IMR-90 (cell line): ENCODE measurements at regions not wholly inside any gene's neighbourhood (a gene's known extent, or its start where the extent isn't known, plus 50 kb on each side); places are given as distances from the start of the nearest gene placed in this dataset.

ENCODE experiments used
- ATAC-seq: fragments of 200-7000 bp; cut with Tn5 transposase; 2 replicates; pipeline ENCODE4 v1.9.1; 2020; ENCODE audit warnings: low read depth, mild to moderate bottlenecking, moderate library complexity
- BruUV-seq: library from RNA; stranded (reverse); fragments of 400-500 nt; replicated peaks from 2 replicates; lab custom pipeline; 2021; lab: Mats Ljungman, UMichigan
- CTCF ChIA-PET: fragments of 300-600 bp; formaldehyde crosslinking; extraction: SDS; loops from one replicate; lab custom pipeline; 2021; ENCODE audit warnings: antibody characterized with exemption; lab: Yijun Ruan, JAX
- POLR2A ChIA-PET: fragments of 300-600 bp; sonication (Branson Sonifier 250); formaldehyde crosslinking; loops from one replicate; lab custom pipeline; 2022; ENCODE audit warnings: antibody characterized with exemption; ENCODE audit not compliant: unreplicated experiment; lab: Charles Lee
- DNase-seq: peaks from one replicate; pipeline ENCODE4 v3.0.0; 2013
- H2AFZ ChIP-seq: replicated peaks from 2 replicates; pipeline ENCODE3; 2013; ENCODE audit warnings: low read length, mild to moderate bottlenecking; ENCODE audit not compliant: poor library complexity
- H2AK5ac ChIP-seq: 2 replicates; pipeline ENCODE4 v1.6.1; 2013; ENCODE audit warnings: low read depth, low read length, inconsistent platforms
- H2AK9ac ChIP-seq: replicated peaks from 2 replicates; pipeline ENCODE3; 2013; ENCODE audit warnings: mild to moderate bottlenecking, low read depth, low read length, moderate library complexity; ENCODE audit not compliant: poor library complexity
- H2BK120ac ChIP-seq: 2 replicates; pipeline ENCODE4 v1.6.1; 2013; ENCODE audit warnings: low read depth, low read length, inconsistent platforms
- H2BK15ac ChIP-seq: 3 replicates; pipeline ENCODE4 v1.6.1; 2013; ENCODE audit warnings: low read depth, low read length, inconsistent platforms
- H2BK20ac ChIP-seq: 2 replicates; pipeline ENCODE4 v1.6.1; 2013; ENCODE audit warnings: low read depth, mild to moderate bottlenecking, inconsistent platforms, low read length, moderate library complexity
- H2BK5ac ChIP-seq: 2 replicates; pipeline ENCODE4 v1.6.1; 2013; ENCODE audit warnings: mild to moderate bottlenecking, low read depth, low read length, inconsistent platforms; ENCODE audit not compliant: poor library complexity, severe bottlenecking
- H3K14ac ChIP-seq: replicated peaks from 2 replicates; pipeline ENCODE4 v1.6.1; 2013; ENCODE audit warnings: low read depth, low read length, inconsistent platforms
- H3K18ac ChIP-seq: 2 replicates; pipeline ENCODE4 v1.6.1; 2013; ENCODE audit warnings: low read depth, low read length, control low read depth
- H3K23ac ChIP-seq: 2 replicates; pipeline ENCODE4 v1.6.1; 2013; ENCODE audit warnings: low read depth, low read length, inconsistent platforms
- H3K27ac ChIP-seq: 2 replicates; pipeline ENCODE4 v1.5.1; 2013; ENCODE audit warnings: mild to moderate bottlenecking, control low read depth, low read length; ENCODE audit not compliant: insufficient read depth
- H3K27me3 ChIP-seq: 2 replicates; pipeline ENCODE4 v1.6.1; 2013; ENCODE audit warnings: low read length; ENCODE audit not compliant: control insufficient read depth, insufficient read depth
- H3K36me3 ChIP-seq: 2 replicates; pipeline ENCODE4 v1.6.1; 2013; ENCODE audit warnings: low read length, mixed read lengths; ENCODE audit not compliant: control insufficient read depth, insufficient read depth
- H3K4ac ChIP-seq: 2 replicates; pipeline ENCODE4 v1.6.1; 2013; ENCODE audit warnings: low read depth, low read length, inconsistent platforms
- H3K4me1 ChIP-seq: 2 replicates; pipeline ENCODE4 v1.6.1; 2013; ENCODE audit warnings: low read length, mixed read lengths; ENCODE audit not compliant: control insufficient read depth, insufficient read depth
- H3K4me2 ChIP-seq: 2 replicates; pipeline ENCODE4 v1.6.1; 2013; ENCODE audit warnings: low read depth, mild to moderate bottlenecking, control low read depth, low read length, moderate library complexity
- H3K4me3 ChIP-seq: 2 replicates; pipeline ENCODE4 v1.5.1; 2013; ENCODE audit warnings: low read depth, mild to moderate bottlenecking, control low read depth, low read length, moderate library complexity; ENCODE audit not compliant: insufficient read depth
- H3K56ac ChIP-seq: 2 replicates; pipeline ENCODE4 v1.6.1; 2013; ENCODE audit warnings: low read length, inconsistent platforms; ENCODE audit not compliant: insufficient read depth; ENCODE audit errors: extremely low read depth
- H3K79me1 ChIP-seq, 2 experiments: 2 replicates each; pipeline ENCODE4 v1.6.1; 2013; ENCODE audit warnings: low read length in 2 of 2, inconsistent platforms in 1 of 2, low read depth in 1 of 2
- H3K9ac ChIP-seq: 2 replicates; pipeline ENCODE4 v1.6.1; 2013; ENCODE audit warnings: low read depth, low read length, control low read depth
- H3K9me1 ChIP-seq: 2 replicates; pipeline ENCODE4 v1.6.1; 2013; ENCODE audit warnings: low read length, inconsistent platforms; ENCODE audit not compliant: insufficient read depth
- H3K9me3 ChIP-seq: 2 replicates; pipeline ENCODE4 v1.6.1; 2013; ENCODE audit warnings: low read length; ENCODE audit not compliant: control insufficient read depth, insufficient read depth
- H4K20me1 ChIP-seq: 2 replicates; pipeline ENCODE4 v1.6.1; 2013; ENCODE audit warnings: low read length, inconsistent platforms; ENCODE audit not compliant: insufficient read depth
- H4K5ac ChIP-seq: 2 replicates; pipeline ENCODE4 v1.6.1; 2013; ENCODE audit warnings: mild to moderate bottlenecking, low read depth, low read length, control low read depth
- H4K8ac ChIP-seq, 2 experiments: 2 replicates each; pipeline ENCODE4 v1.6.1; 2013; ENCODE audit warnings: low read depth in 2 of 2, low read length in 2 of 2, control low read depth in 1 of 2, inconsistent platforms in 1 of 2
- H4K91ac ChIP-seq: 2 replicates; pipeline ENCODE4 v1.6.1; 2013; ENCODE audit warnings: low read depth, low read length, inconsistent platforms; ENCODE audit not compliant: insufficient read depth
- BHLHE40 ChIP-seq: fragments of 150-350 bp; IDR thresholded peaks from 2 replicates; pipeline ENCODE4 v1.6.1; 2016; ENCODE audit warnings: mild to moderate bottlenecking, low read depth, low read length
- CEBPB ChIP-seq: IDR thresholded peaks from 2 replicates; pipeline ENCODE4 v1.6.1; 2012; ENCODE audit warnings: low read depth, low read length, improper control_type of control experiment
- CHD1 ChIP-seq: IDR thresholded peaks from 2 replicates; pipeline ENCODE4 v1.6.1; 2012; ENCODE audit warnings: low read depth, low read length, improper control_type of control experiment
- CTCF ChIP-seq: conservative IDR thresholded peaks from 2 replicates; pipeline ENCODE4 v1.5.1; 2012; ENCODE audit warnings: mild to moderate bottlenecking, low read depth, low read length, improper control_type of control experiment
- FOS ChIP-seq: fragments of 150-350 bp; IDR thresholded peaks from 2 replicates; pipeline ENCODE4 v1.6.1; 2016; ENCODE audit warnings: low read depth, low read length
- MAFK ChIP-seq: IDR thresholded peaks from 2 replicates; pipeline ENCODE4 v1.6.1; 2012; ENCODE audit warnings: low read depth, low read length, improper control_type of control experiment
- MAZ ChIP-seq: IDR thresholded peaks from 2 replicates; pipeline ENCODE4 v1.6.1; 2012; ENCODE audit warnings: low read depth, mild to moderate bottlenecking, low read length, improper control_type of control experiment, moderate library complexity, borderline replicate concordance
- MXI1 ChIP-seq: IDR thresholded peaks from 2 replicates; pipeline ENCODE4 v1.6.1; 2012; ENCODE audit warnings: low read depth, mild to moderate bottlenecking, low read length, moderate library complexity, borderline replicate concordance
- NFE2L2 ChIP-seq: fragments of 150-350 bp; IDR thresholded peaks from 2 replicates; pipeline ENCODE4 v1.6.1; 2016; ENCODE audit warnings: low read depth, mild to moderate bottlenecking, low read length
- POLR2A ChIP-seq: IDR thresholded peaks from 2 replicates; pipeline ENCODE4 v1.6.1; 2012; ENCODE audit warnings: mild to moderate bottlenecking, low read depth, low read length
- RAD21 ChIP-seq: IDR thresholded peaks from 2 replicates; pipeline ENCODE4 v1.6.1; 2012; ENCODE audit warnings: low read length, improper control_type of control experiment
- RCOR1 ChIP-seq: IDR thresholded peaks from 2 replicates; pipeline ENCODE4 v1.6.1; 2012; ENCODE audit warnings: mild to moderate bottlenecking, low read length, improper control_type of control experiment; ENCODE audit not compliant: insufficient replicate concordance
- RFX5 ChIP-seq: IDR thresholded peaks from 2 replicates; pipeline ENCODE4 v1.8.0; 2012; ENCODE audit warnings: low read depth, mild to moderate bottlenecking, low read length, moderate library complexity
- SMC3 ChIP-seq: fragments of 150-350 bp; IDR thresholded peaks from 2 replicates; pipeline ENCODE4 v1.6.1; 2016; ENCODE audit warnings: low read depth, mild to moderate bottlenecking, antibody characterized with exemption, low read length, moderate library complexity
- WGBS, 2 experiments: methylation state at CpG; one replicate each; pipeline versions ENCODE4 v1.1.5 to v1.1.7; 2013; ENCODE audit warnings: missing lambda C conversion rate in 2 of 2; ENCODE audit not compliant: insufficient read length in 1 of 2; ENCODE audit errors: extremely low coverage in 2 of 2; 5-methylcytosine and 5-hydroxymethylcytosine counted together
- dilution Hi-C: fragments of 300-500 bp; cut with HindIII; formaldehyde crosslinking; loops from one replicate; pipeline ENCODE4 v1.14.3; 2018; ENCODE audit warnings: low sequenced_read_pairs; ENCODE audit not compliant: unreplicated experiment
- in situ Hi-C: fragments of 300-500 bp; cut with MboI; formaldehyde crosslinking; loops from 3 replicates; pipeline ENCODE4 v1.14.3; 2019; ENCODE audit warnings: low sequenced_read_pairs, inconsistent platforms, mixed read lengths
- intact Hi-C: fragments of 100-400 bp; cut with micrococcal nuclease; formaldehyde crosslinking; loops from 2 replicates; pipeline ENCODE4 v1.10.0; 2022
- TF ChIP-seq, protein P1 (sequence below): fragments of 150-350 bp; IDR thresholded peaks from 2 replicates; pipeline ENCODE4 v1.6.1; 2016; ENCODE audit warnings: low read depth, mild to moderate bottlenecking, low read length, moderate library complexity, borderline replicate concordance
- TF ChIP-seq, protein P2 (sequence below): fragments of 150-350 bp; IDR thresholded peaks from 2 replicates; pipeline ENCODE4 v1.6.1; 2017; ENCODE audit warnings: mild to moderate bottlenecking, antibody characterized with exemption, low read length, low read depth

- Histone ChIP-seq H2AK5ac (no peak overlapping the region), H3K27ac (no peak overlapping the region), H3K4me1 (no peaks in the 10 kb centered on the region), H2BK20ac (no peak overlapping the region), H3K14ac (no peak overlapping the region), H4K20me1 (no peaks in the 10 kb centered on the region), H3K27me3 (no peaks in the 10 kb centered on the region), H4K5ac (no peak overlapping the region), H3K9me3 (no peaks in the 10 kb centered on the region), H3K36me3 (no peaks in the 10 kb centered on the region), H3K79me1 (no peaks in the 10 kb centered on the region), H2BK120ac (no peak overlapping the region), H4K8ac (no peak overlapping the region), H3K4ac (no peak overlapping the region), H2BK15ac (no peak overlapping the region), H3K9me1 (no peaks in the 10 kb centered on the region), H3K18ac (no peak overlapping the region), H3K23ac (no peak overlapping the region), H2AK9ac (no peak overlapping the region), H3K4me3 (no peak overlapping the region), H2AFZ (no peak overlapping the region), H4K91ac (no peak overlapping the region), H3K56ac (no peak overlapping the region), H2BK5ac (no peak overlapping the region), H3K9ac (no peak overlapping the region), H3K4me2 (no peak overlapping the region)
- POLR2A ChIA-PET = no interaction called here
- TF ChIP-seq RFX5 = no peak
- no peak for TF ChIP-seq BHLHE40
- TF ChIP-seq, protein P1, sequence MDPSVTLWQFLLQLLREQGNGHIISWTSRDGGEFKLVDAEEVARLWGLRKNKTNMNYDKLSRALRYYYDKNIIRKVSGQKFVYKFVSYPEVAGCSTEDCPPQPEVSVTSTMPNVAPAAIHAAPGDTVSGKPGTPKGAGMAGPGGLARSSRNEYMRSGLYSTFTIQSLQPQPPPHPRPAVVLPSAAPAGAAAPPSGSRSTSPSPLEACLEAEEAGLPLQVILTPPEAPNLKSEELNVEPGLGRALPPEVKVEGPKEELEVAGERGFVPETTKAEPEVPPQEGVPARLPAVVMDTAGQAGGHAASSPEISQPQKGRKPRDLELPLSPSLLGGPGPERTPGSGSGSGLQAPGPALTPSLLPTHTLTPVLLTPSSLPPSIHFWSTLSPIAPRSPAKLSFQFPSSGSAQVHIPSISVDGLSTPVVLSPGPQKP = no peak
- TF ChIP-seq POLR2A = no peak
- no peak for TF ChIP-seq MAFK
- TF ChIP-seq MAZ = no peak
- no peak for TF ChIP-seq MXI1
- no peak for TF ChIP-seq RCOR1
- no peak for TF ChIP-seq FOS
- TF ChIP-seq NFE2L2 = no peak
- no peak for TF ChIP-seq CTCF
- no peak for TF ChIP-seq SMC3
- TF ChIP-seq RAD21 = no peak
- TF ChIP-seq, protein P2, sequence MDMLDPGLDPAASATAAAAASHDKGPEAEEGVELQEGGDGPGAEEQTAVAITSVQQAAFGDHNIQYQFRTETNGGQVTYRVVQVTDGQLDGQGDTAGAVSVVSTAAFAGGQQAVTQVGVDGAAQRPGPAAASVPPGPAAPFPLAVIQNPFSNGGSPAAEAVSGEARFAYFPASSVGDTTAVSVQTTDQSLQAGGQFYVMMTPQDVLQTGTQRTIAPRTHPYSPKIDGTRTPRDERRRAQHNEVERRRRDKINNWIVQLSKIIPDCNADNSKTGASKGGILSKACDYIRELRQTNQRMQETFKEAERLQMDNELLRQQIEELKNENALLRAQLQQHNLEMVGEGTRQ = no peak
- no peak for TF ChIP-seq CHD1
- no peak for TF ChIP-seq CEBPB
- ATAC-seq (no peak), DNase-seq (no peak)
- CTCF ChIA-PET = no interaction called here
- intact Hi-C loops (no loop called here), in situ Hi-C loops (no loop called here), dilution Hi-C loops (no loop called here)
- no TSS peak for BruUV-seq
- WGBS, 2 experiments = no CpG with 5 or more reads among the region's 8 CpGs
Observed at GRCh38 chr13:68609661-68610060, 1379.5 kb upstream of the PCDH9 start.
